Effector memory CD4-positive, alpha-beta T cell (primary cell): ENCODE measurements at regions not wholly inside any gene's neighbourhood (a gene's known extent, or its start where the extent isn't known, plus 50 kb on each side); places are given as distances from the start of the nearest gene placed in this dataset.

Experiments
- DNase-seq, 3 donors: peaks; one replicate each; pipeline ENCODE4 v3.0.0-alpha.2; 2020
- H3K27ac ChIP-seq: 2 replicates; pipeline ENCODE4 v1.7.0; 2013; ENCODE audit warnings: mild to moderate bottlenecking, low read length, moderate library complexity; ENCODE audit not compliant: insufficient read depth, poor library complexity, severe bottlenecking
- H3K27me3 ChIP-seq: replicated peaks from 2 replicates; pipeline ENCODE4 v1.7.0; 2013; ENCODE audit warnings: mild to moderate bottlenecking, low read length; ENCODE audit not compliant: insufficient read depth, control insufficient read depth, poor library complexity, severe bottlenecking
- H3K36me3 ChIP-seq: 2 replicates; pipeline ENCODE4 v1.7.0; 2013; ENCODE audit warnings: mild to moderate bottlenecking, low read length, moderate library complexity; ENCODE audit not compliant: control insufficient read depth, insufficient read depth
- H3K4me1 ChIP-seq: 2 replicates; pipeline ENCODE4 v1.7.0; 2013; ENCODE audit warnings: low read length, mild to moderate bottlenecking; ENCODE audit not compliant: control insufficient read depth, insufficient read depth, poor library complexity, severe bottlenecking
- H3K4me3 ChIP-seq: 2 replicates; pipeline ENCODE4 v1.7.0; 2013; ENCODE audit warnings: low read length, low read depth, mild to moderate bottlenecking; ENCODE audit not compliant: insufficient read depth, poor library complexity, severe bottlenecking
- H3K9me3 ChIP-seq: 2 replicates; pipeline ENCODE4 v1.7.0; 2013; ENCODE audit warnings: mild to moderate bottlenecking, low read length, moderate library complexity; ENCODE audit not compliant: control insufficient read depth

DNA sequence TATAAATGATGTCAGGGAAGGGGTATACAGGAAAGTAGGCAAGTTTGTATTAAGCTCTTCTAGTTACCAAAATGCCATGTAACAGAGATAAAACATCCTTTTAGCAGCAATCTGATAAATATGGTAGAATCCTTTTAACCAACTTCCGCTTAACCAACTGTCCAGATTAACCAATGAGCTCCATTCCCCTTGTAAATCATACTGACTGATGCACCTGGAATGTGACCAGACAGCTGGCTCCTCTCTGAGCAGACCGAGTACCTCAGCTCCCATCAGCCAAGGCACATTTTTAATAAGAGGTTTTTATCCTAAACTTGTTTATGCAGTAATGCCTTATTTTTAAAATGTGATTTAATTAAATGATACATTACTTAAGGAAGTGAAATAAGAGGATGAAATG is 66.4 kb downstream of the KLF12 start:
- Histone ChIP-seq H3K9me3 (no peaks in the 10 kb centered on the region), H3K4me1 (peaks cover 14% of the 10 kb centered on the region), H3K27ac (no peak overlapping the region), H3K4me3 (no peak overlapping the region), H3K27me3 (no peaks in the 10 kb centered on the region), H3K36me3 (no peaks in the 10 kb centered on the region)
- DNase-seq, result no peak

- Histone ChIP-seq H3K4me1 (peaks cover 22% of the 10 kb centered on the region), H3K27me3 (no peaks in the 10 kb centered on the region), H3K9me3 (no peaks in the 10 kb centered on the region)
Observed at GRCh38 chr13:74066937-74067336, 67.3 kb downstream of the KLF12 start.

DNA sequence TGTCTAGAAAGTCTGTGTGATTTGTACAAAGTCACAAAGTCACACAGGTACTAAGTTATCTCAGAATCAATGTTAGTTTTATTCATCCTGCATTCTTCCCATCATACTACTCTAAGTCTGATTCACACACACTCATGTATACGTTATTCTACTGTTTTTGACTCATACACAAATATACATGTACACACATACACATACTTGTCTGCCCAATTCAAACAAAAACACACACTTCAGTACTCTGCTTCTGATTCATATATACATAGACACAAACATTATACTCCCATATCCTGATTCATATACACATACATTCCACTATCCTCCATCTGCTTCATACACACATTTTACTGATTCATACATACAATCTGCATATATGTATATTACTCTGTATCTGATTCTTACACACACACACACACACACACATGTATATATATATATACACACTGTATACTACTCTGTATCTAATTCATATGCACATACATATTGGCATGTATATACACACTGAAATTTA is 69.3 kb downstream of the KLF12 start:
- Histone ChIP-seq H3K27me3 (no peaks in the 10 kb centered on the region), H3K36me3 (no peaks in the 10 kb centered on the region), H3K9me3 (no peaks in the 10 kb centered on the region), H3K4me3 (no peak overlapping the region), H3K27ac (no peak overlapping the region), H3K4me1 (peaks cover 29% of the 10 kb centered on the region)
- no peak for DNase-seq

More at GRCh38 chr13:74066937-74067336, 67.3 kb downstream of the KLF12 start:
- DNase-seq, result no peak
- Histone ChIP-seq H3K4me3 (no peak overlapping the region), H3K27ac (no peak overlapping the region), H3K36me3 (no peaks in the 10 kb centered on the region)

DNA sequence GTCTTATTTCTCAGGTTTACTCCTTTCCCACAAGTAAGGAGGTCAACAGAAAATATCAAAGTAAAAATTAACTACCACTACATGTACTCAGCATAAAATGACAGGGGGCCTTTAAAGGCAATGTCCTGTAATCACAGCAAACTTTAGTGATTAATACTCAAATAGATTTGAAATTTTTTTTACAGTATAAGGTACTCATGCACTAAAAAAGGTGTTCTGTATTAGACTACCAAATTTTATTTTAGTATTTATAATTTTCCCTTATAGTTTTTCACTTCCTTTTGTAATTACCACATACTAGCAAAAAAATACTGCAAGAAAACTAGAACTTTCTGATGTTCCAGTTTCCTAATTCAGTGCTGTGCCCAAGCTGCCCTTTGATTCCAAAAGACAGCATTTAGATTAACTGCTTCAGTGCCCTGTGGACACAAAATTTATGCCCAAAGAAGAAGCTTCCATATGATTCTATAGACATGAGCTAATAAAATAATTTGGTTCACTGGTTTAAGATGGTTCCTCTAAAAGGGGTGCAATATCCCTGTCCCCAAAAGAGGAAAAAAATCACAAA is 70.6 kb downstream of the KLF12 start:
- Histone ChIP-seq H3K4me1 (peaks cover 29% of the 10 kb centered on the region), H3K9me3 (no peaks in the 10 kb centered on the region), H3K36me3 (no peaks in the 10 kb centered on the region), H3K27me3 (no peaks in the 10 kb centered on the region), H3K27ac (no peak overlapping the region), H3K4me3 (no peak overlapping the region)
- no peak for DNase-seq

GRCh38 chr13:74062933-74063332 is 71.3 kb downstream of the KLF12 start:
- Histone ChIP-seq H3K4me1 (peaks cover 29% of the 10 kb centered on the region), H3K27me3 (no peaks in the 10 kb centered on the region), H3K27ac (peak overlapping the region; percentile 53), H3K36me3 (no peaks in the 10 kb centered on the region), H3K4me3 (peak overlapping the region; percentile 15), H3K9me3 (no peaks in the 10 kb centered on the region)
- DNase-seq, result no peak

DNA sequence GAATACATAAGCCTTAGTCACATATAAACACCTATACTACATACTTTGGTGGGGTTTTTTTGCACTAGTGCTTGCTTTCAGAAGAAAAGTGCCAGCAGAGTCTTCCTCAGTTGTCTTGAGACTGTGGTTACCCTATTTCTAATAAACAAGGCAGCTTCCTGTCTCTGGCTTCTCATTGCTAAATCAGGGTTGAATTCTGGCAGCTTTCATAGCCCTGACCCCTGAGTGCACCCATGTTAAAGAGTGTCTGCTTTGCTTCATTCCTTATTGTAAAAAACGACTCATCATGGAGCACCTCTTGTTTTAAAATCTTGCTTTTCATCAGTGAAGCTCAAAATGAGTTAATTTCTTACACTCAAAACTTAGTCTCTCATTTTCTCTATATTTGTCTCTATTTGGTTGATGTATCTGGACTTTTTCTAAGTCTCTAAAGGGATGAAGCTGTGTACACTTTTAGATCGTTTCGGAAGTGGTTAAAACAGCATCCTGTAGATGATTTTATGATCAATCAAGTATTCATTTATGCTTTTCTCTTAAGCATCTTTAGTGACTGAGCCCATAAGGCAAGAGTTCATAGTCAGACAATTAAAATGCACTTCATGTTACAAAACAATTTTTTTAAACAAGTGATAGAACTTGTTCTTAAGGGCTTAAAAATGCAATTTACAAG is 72.1 kb downstream of the KLF12 start:
- Histone ChIP-seq H3K9me3 (no peaks in the 10 kb centered on the region), H3K4me3 (no peak overlapping the region), H3K36me3 (no peaks in the 10 kb centered on the region), H3K4me1 (peaks cover 34% of the 10 kb centered on the region), H3K27ac (peak overlapping the region; percentile 53), H3K27me3 (no peaks in the 10 kb centered on the region)
- DNase-seq, result no peak

DNA sequence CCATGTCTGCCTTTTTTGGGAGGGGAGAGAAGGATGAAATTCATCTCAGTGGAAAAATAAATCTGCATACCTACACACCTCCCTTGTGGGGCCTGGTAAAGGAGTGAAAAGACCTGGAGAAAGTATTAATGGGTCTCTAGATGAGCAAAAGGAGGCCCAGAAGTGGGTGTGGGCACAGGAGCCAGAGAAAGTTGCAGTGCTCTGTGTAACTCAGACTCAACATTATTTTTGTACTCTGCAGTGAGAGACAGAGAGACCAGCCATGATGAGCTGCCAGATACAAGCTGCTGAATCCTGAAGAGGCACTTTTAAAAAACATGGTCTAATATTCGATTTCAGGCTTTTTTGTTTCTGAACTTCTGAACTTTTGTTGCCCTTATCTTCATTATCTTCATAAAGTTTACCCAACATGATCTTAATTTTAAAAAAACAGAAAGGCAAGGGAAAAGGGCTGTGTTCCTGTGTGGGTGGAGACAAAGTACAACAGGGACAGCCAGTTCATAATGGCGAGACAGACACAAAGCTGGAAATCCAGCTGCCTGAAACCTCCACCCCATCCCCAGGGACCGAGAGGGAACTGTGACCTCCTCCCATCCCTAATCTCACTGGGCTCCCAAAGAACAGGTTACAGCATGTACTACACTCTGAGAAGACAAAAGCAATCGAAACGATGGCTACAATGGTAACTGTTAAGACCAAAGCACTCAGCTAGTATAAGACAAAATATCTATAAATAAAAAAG is 77.2 kb downstream of the KLF12 start:
- no peak for DNase-seq
- H3K27ac ChIP-seq, result no peak overlapping the region
- peaks cover 27% of the 10 kb centered on the region for H3K4me1 ChIP-seq
- no peaks in the 10 kb centered on the region for H3K9me3 ChIP-seq
- no peaks in the 10 kb centered on the region for H3K36me3 ChIP-seq
- no peaks in the 10 kb centered on the region for H3K27me3 ChIP-seq
- H3K4me3 ChIP-seq, result no peak overlapping the region

- Histone ChIP-seq H3K27me3 (no peaks in the 10 kb centered on the region), H3K9me3 (no peaks in the 10 kb centered on the region), H3K4me1 (peaks cover 15% of the 10 kb centered on the region), H3K36me3 (no peaks in the 10 kb centered on the region), H3K27ac (no peak overlapping the region), H3K4me3 (no peak overlapping the region)
- no peak for DNase-seq
Observed at GRCh38 chr13:74052402-74052928, 81.7 kb downstream of the KLF12 start.

DNA sequence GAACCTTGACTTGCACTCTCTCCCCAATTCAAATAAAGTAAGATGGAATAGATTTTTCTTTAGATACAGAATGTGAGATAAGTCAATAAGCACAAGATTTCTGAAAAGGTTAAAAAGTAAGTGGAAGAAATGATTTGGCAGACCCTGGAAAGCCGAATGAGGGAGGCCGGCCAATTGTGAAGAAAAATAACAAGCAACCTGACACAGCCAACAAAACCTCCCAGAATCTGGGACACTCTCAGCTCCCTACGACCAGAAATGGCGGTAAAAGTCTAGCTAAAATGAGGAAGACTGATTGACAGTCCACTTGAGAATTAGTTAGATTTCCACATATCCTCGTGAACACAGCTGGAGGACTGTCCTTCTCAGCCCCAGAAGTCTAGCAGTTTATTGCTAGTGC is 85.4 kb downstream of the KLF12 start:
- H3K36me3 ChIP-seq, result no peaks in the 10 kb centered on the region
- no peak overlapping the region for H3K27ac ChIP-seq
- H3K9me3 ChIP-seq, result no peaks in the 10 kb centered on the region
- H3K27me3 ChIP-seq, result no peaks in the 10 kb centered on the region
- H3K4me3 ChIP-seq, result no peak overlapping the region
- H3K4me1 ChIP-seq, result peaks cover 7% of the 10 kb centered on the region
- no peak for DNase-seq
